Hematopoietic multipotent progenitor cell treated with erythropoietin and hydrocortisone succinate and interleukin-3 and kit ligand, for 4 days (in vitro differentiated cells): ENCODE measurements at regions not wholly inside any gene's neighbourhood (a gene's known extent, or its start where the extent isn't known, plus 50 kb on each side); places are given as distances from the start of the nearest gene placed in this dataset.
A peak's percentile ranks its signal among the peaks of the same experiment; 100 is the strongest.

Experiments
- DNase-seq: peaks from one replicate; pipeline ENCODE4 v3.0.0-alpha.2; 2015

- DNase-seq: no peak
Measured at GRCh38 chr1:103854279-103854678, 104.6 kb downstream of the AMY1C start.

- DNase-seq: no peak
Measured at GRCh38 chr1:103859721-103860120, 110.0 kb downstream of the AMY1C start.

- DNase-seq: no peak
Measured at GRCh38 chr1:103898576-103899345, 149.1 kb downstream of the AMY1C start.

- DNase-seq: no peak
Measured at GRCh38 chr1:103900005-103900404, 150.3 kb downstream of the AMY1C start.

- DNase-seq: no peak
Measured at GRCh38 chr1:103901072-103901471, 151.4 kb downstream of the AMY1C start.

GRCh38 chr1:103905363-103905762 lies 155.7 kb downstream of the AMY1C start:
- no peak for DNase-seq

- no peak for DNase-seq
Measured at GRCh38 chr1:103911450-103911849, 161.8 kb downstream of the AMY1C start.

- no peak for DNase-seq
Measured at GRCh38 chr1:103917795-103918194, 168.1 kb downstream of the AMY1C start.

GRCh38 chr1:103931891-103932290 lies 182.2 kb downstream of the AMY1C start:
- DNase-seq: no peak

GRCh38 chr1:103937763-103938357 lies 188.2 kb downstream of the AMY1C start:
- no peak for DNase-seq

GRCh38 chr1:103941086-103941485 lies 191.4 kb downstream of the AMY1C start:
- DNase-seq: no peak

GRCh38 chr1:103942029-103942428 lies 192.3 kb downstream of the AMY1C start:
- DNase-seq: no peak

GRCh38 chr1:103945774-103946173 lies 196.1 kb downstream of the AMY1C start:
- no peak for DNase-seq

GRCh38 chr1:103948526-103948925 lies 198.8 kb downstream of the AMY1C start:
- peak; percentile 47 for DNase-seq

GRCh38 chr1:103949779-103950178 lies 200.1 kb downstream of the AMY1C start:
- no peak for DNase-seq

- no peak for DNase-seq
Measured at GRCh38 chr1:103953386-103953785, 203.7 kb downstream of the AMY1C start.

- no peak for DNase-seq
Measured at GRCh38 chr1:103958699-103959098, 209.0 kb downstream of the AMY1C start.

- no peak for DNase-seq
Measured at GRCh38 chr1:103959565-103959964, 209.9 kb downstream of the AMY1C start.

GRCh38 chr1:103960045-103960444 lies 210.3 kb downstream of the AMY1C start:
- DNase-seq: no peak

GRCh38 chr1:103960710-103961109 lies 211.0 kb downstream of the AMY1C start:
- DNase-seq: no peak

- no peak for DNase-seq
Measured at GRCh38 chr1:103986792-103987191, 237.1 kb downstream of the AMY1C start.

- no peak for DNase-seq
Measured at GRCh38 chr1:103997631-103998030, 247.9 kb downstream of the AMY1C start.

GRCh38 chr1:104018922-104019674 lies 269.4 kb downstream of the AMY1C start:
- DNase-seq: peak; percentile 0

- no peak for DNase-seq
Measured at GRCh38 chr1:104019675-104020049, 270.0 kb downstream of the AMY1C start.
